ENCODE measurements at regions not wholly inside any gene's neighbourhood (a gene's known extent, or its start where the extent isn't known, plus 50 kb on each side); places are given as distances from the start of the nearest gene placed in this dataset.
"Not testable (repeated sequence)": the region's sequence is repeated elsewhere in the genome, so short reads cannot be mapped to it uniquely, and the experiment has no call there.

DNA sequence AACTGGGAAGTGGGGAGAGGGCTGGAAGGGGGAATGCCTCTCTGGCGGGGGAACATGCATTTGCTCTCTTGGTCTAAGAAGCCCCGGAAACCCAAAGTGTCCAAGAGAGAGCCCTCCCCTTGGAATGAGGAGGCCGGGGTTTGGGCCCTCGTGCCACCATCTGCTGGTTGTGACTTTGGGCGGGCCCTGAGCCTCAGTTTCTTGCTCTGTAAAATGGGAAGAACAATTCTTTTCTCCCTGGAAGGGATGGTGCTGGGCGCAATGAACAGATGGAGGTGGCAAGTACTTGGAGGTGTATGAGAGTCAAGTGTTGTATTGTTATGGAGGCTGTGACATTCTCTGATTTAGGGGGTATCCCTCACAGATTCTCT, 69.9 kb upstream of the TARDBP start:
- DNase-seq = no peak

DNA sequence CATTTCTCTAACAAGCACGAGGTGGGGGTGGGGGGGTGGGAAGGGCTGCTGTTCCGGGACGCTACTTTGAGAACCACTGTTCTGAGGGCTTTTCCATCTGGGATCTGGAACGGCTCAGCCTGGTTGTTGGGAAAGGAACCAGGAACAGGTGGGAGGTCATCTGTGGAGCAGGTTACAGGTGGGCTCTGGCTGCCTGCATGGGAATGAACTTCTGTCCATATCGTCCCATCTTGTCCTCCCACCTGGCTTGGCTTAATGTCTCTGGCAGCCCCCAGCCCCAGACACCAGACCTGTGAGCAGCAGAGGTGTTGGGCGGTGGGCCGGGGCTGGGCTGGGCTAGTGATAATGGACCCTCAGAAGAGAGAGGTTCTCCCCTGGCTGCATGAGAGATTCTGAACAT, 69.4 kb upstream of the TARDBP start:
- no peak for DNase-seq

DNA sequence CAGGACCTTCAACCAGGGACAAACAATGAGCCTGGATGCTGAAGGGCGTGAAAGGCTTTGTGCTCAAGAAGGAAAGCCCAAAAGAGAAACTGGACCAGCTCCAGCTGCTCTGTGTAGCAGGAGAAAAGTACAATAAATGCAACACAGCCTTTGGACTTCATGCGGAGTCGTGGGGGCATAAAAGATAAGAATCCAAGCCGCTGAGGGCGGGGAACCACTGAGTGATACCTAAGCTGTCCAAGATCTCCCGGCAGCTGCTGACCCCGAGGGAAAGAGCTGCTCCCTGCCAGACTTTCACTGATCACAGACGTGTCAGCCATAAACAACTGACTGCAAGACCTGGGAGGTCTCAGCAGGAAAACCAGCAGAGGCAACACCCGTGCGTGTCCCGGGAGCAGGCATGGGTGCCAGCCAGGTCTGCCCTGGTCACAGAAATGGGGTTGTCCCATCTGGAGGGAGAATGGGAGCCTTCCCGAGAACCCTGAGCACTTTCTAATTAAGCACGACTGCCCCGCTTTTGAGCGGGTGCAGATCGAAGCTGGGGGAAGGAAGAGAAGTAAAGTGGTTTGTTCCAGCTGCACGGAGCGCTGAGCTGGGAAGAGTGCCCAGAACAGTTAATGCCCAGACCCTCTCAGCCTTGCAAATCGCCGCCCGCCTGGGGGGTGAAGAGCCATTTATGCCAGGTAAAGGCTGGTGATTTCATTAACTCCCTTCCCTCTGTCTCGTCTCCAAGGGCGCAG, 68.3 kb upstream of the TARDBP start:
- peak in 2 of 14 donors; percentile 6 to 46 for DNase-seq

DNA sequence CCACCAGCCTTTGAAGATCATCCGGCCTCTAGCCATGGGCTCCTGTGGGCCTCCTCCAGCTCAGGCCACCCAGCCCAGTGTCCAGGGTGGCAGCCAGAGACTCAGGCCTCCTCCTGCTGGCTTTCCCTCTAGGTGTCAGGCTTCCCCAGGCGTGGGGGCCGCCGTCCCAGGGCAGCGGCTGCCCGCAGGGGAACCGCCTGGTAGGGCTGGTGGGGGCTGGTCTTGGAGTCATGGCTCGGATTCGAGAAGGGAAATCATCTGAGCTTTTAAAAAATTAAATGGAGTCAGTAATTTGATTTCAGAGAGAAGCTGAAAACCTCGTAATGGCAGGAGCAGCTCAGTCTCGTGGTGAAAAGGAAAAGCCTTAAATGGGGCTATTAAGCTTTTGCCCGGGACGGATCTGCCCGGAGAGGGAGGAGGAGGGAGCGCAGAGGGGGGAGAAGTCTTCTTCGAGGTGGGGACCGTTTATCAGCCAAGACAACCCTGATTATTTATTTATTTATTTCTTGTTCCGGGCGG, 66.4 kb upstream of the TARDBP start:
- DNase-seq = no peak

DNA sequence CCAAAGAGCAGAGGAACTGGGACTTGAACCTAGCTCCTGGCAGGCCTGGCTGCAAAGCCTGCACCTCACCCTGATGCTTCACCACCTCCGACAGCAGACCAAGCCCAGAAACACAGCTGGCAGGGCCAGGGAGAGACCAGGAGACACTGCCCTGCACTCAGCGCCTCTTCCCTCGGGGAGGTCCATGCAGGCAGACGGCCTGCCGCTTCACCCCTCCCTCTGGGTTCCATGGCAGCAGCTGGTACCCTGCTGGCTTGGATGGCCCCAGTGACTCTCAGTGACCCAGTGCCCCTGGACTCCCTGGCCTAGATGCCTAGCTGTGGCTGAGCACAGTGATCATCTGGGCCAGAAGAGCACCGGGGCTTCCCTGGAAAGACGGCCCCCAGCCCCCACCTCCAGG, 65.3 kb upstream of the TARDBP start:
- DNase-seq = no peak

DNA sequence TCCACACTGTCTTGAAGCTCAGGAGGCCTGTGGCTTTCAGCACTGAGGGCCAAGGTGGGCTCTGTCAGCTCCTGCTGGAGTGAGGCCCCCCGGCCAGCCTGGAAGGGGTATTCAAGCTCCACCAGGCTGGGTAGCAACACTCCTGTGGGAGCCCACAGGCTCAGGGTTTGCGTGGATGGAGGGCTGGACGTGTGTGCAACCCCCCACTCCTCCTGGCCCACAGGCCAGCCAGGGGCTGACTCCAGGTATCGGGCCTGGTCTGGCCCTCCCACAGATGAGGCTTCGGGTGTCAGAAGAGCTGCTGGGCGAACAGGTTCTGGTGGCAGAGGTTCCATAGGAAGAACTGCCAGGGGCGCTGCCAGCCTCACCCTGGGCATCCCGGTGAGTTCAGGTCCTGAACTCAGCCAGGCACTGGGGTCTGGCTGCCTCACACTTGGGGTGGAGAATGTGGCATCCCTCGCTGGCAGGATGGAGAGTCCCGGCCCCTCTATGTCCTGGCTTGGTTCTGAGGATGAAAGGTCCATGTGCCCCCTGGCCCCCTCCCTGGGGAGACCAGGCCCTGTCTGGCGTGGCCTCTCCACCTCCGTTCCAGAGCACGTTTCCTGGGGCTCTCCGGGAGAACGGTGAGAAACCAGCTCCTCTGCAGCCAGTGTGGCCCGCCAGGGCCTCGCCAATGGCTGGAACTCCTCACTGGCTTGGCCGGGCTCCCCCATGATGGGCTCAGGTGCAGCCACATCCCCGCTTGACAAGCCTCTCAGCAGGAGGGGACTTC, 64.6 kb upstream of the TARDBP start:
- DNase-seq = no peak

DNA sequence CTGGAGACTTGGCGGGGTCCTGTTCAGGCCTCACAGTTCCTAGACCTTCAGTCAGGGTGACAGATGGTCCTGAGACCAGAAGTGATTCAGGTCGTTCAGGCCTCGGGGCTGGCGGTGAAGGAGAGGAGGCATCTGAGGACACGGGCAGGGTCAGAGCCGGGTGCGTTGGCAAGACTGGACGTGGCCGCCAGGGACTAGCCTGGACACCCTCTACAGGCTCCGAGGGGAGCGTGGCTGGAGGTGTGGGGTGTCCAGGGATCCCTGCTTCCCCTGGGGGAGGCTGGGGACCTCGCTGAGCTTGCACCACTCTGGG, 64.0 kb upstream of the TARDBP start:
- DNase-seq = no peak

DNA sequence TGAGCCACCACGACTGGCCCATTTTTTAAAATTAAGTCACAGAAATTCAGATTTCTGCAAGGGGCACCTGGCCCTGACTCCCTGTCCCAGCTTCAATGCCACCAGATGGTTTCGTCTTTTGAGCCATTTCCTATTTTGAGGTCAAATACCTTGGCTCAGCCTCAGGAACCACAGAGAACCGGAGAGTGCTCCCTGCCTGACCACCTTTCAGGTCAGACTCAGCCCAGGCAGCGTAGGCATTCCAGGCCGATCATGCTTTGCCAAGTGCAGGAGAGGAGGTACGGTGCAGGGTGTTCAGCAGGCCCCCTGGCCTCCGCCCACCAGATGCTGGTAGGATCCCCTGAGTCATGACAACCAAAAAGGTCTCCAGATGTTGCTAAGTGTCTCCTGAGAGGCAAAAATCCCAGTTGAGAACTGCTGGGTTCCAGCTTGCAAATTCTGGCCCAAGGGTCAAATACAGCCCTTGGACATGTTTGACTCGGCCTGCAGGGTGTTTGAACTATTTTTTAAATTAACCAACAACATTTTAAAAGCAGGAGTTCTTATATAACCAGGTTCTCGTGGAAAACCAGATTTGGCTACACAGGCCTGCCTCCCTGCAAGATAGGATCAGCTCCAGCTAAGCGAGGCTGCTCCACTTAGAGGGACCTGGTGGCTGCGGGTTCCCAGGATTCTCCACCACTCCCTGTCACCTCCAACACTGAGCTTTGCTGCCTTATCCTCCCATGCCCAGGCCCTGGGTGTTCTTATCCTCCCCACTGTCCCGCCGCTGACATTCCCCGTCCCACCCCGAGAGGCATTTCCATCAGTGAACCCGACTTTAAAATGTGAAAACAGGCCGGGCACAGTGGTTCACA, 61.9 kb upstream of the TARDBP start:
- no peak for DNase-seq

DNA sequence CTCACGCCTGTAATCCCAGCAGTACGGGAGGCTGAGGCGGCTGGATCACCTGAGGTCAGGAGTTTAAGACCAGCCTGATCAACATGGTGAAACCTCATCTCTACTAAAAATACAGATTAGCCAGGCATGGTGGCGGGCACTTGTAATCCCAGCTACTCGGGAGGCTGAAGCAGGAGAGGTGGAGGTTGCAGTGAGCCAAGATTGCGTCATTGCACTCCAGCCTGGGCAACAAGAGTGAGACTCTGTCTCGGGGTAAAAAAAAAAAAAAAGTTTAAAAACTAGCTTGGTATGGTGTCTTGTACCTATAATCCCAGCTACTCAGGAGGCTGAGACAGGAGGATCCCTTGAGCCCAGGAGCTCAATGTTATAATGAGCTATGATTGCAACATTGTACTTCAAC, 61.2 kb upstream of the TARDBP start:
- DNase-seq = not testable (repeated sequence)

DNA sequence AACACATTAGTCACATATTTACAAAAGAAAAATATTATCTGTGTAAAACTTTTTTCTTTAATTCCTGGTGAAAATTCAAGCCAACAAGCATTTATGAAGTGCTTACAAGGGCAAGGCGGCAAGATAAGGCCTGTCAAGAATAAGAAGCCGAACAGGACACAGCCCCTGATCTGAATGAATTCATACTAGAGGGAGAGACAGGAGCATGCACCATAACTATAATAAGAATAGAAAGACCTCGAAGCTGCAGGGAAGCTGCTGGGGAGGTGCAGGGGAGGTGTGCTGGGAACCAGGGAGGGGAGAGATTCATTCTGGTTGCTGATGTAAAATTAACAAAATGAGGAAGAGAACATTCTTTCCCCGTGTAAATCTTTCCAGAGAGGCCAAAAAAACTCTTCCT, 60.5 kb upstream of the TARDBP start:
- no peak for DNase-seq

DNA sequence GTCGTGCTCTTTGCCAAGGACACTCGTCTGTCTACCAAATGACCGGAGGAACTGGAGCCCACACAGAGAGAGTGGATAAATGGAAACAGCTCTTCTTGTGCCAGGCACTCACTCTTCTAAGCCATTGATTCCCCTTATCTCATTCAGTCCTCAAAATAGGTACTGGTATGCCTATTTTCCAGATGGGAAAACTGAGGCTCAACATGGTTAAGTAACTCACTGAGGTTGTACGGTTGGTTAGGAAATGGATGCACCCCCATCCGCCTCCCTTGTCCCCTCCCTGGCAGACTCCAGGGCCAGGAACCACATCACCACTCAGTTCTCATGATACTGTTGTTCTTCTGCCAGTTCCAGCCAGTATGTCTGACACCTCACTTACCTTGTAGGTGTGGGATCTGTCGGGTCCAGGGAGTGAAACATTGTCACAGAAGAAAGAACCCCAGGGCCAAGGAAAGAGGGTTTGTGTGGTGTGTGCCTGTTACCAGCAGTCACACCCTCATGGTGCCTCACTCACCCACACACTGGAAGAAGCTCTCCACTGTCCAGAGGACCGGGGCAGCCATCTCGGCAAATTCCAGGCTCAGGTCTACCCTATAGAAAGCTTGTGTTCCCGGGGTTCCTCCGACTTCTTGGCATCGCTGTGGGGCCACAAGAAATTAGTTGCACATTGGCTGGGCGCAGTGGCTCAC, 58.8 kb upstream of the TARDBP start:
- no peak for DNase-seq

DNA sequence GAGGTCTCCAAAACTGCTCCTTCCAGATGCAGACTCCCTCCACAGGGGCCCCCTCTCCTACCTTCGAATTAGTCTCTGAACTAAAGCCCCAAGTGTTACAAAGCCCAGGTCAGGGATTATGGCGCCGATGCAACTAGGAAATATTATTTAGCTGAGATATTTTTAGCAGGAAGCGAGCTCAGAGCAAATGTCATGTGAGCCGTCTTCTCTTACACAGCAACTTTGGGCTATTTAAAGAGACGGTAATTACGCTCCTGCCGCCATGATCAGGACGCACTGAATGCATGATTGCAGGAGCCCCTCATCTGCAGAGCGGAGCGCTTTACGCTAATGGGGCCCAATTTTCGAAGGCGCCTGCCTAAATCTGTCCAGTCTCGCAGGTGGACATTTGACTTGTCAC, 55.3 kb upstream of the TARDBP start:
- DNase-seq = no peak

DNA sequence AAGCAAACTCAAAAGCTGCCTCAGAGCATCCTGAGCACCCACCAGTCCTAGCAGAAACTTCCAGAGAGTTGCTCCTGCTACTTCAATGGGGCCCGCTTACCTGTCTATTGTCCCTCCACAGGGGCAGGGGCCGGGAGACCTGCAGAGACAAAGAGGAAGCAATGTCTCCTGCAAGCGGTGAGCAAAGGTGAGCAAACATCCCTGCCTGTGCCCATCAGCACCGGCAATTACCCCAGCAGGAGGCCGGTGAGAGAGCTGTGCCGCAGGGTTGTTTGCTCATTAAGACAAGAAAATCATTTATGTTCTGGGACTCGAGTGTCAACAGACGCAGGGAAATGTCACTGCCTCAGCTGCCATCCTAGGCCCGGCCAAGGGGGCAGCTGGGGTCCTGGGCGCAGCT, 53.8 kb upstream of the TARDBP start:
- no peak for DNase-seq

DNA sequence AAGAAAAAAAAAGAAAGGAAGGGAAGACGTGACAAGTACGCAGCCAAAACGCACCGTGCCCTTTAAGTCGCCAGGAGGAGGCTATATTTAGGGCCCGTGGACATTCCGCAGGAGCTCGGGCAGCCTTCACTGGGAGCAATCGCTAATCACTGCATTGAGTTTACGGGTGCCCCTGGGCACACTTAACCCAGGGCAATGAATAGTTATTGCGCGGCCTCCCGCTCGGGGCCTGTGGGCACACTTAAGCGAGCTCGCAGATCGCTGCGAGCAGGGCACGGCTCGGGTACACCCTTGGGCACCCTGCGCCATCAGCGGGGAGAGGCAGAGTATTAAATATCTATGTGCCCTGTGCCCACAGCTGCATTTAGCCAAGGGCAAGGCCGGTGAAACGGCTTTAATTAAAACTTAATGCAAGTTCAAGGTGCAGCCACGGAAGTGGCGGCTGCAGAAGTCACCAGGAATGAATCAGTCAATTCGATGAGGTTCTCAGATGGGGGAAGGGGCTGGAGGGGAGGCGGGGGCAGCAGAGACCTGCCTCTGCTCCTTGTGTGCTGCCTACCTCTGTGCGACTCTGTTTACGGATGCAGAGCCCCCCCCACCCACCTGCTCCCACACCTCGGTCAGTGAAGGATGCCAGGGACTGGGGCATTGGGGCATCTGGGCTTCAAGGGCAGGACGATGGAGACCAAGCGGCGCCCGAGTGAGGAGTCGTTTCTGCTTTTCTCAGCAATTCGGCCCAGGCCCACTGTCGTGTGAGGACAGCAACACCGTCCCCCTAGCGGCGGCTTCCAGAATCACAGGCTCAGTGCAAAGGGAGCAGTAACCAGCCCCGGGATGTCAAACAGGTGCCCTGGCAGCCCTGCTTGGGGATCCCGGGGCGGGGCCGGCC, 51.8 kb upstream of the TARDBP start:
- peak in 12 of 14 donors; percentile 13 to 83 (median 53) for DNase-seq

DNA sequence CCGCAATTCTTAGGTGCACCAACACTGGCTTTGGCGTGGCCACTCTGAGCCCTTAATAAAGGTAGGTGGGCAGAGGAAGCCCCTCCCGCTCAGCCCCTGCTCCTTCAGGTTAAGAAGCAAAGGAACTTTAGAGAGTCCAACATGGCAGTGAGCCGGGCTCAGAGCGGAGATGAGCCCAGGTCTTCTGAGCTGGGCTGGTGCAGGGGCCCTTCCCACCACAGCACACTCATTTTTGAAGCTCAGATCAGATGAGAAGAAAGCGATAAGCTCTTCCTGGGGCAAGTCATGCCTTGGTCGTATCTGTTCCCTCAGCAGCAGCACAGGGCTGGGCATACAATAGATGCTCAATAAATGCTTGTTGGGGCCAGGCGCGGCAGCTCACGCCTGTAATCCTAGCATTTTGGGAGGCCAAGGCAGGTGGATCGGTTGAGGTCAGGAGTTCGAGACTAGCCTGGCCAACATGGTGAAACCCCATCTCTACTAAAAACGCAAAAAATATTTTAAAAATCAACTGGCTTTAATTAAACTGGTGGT, 51.1 kb upstream of the TARDBP start:
- no peak for DNase-seq

DNA sequence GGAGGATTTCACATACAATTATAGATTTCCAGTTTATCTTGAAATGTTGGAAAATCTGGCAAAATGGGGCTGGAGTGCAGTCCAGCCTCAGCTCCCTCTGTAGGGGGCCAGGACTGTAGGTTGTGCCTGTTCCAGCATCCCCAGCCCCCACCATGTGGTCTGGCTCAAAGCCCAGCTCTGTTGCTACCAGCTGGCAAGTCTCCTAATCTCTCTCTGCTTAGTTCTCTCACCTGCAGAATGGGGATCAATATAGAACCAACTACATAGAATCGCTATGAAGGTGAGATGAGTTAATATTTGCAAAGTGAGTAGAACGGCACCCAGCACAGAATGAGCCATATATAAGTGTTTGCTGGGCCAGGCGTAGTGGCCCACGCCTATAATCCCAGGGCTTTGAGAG, 50.0 kb upstream of the TARDBP start:
- DNase-seq = no peak
